ENCODE measurements at regions not wholly inside any gene's neighbourhood (a gene's known extent, or its start where the extent isn't known, plus 50 kb on each side); places are given as distances from the start of the nearest gene placed in this dataset.

DNA sequence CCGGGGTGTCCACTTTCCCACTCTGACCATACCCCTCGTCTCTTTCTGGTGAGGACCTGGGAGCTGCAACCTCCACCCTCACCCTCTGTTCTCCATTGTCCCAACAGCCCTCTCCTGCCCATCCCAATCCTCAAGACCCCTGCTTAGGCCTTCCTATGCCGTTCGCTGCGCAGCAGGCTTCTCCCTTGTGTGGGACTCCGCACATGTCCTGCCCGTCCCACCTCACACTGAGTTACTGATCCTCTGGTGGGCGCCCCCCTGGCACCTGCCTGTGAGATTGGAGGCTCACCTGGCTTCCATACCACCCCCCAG is 119.5 kb upstream of the SNTG2 start:
- DNase-seq (ENCODE audit: low read depth in 2 of 2): no peak

- DNase-seq (ENCODE audit: low read depth in 2 of 2): no peak
These were observed 120.0 kb upstream of the SNTG2 start for GRCh38 chr2:830419-831224.

- no peak for DNase-seq (ENCODE audit: low read depth in 2 of 2)
These were observed 121.6 kb upstream of the SNTG2 start for GRCh38 chr2:829047-829446.

DNA sequence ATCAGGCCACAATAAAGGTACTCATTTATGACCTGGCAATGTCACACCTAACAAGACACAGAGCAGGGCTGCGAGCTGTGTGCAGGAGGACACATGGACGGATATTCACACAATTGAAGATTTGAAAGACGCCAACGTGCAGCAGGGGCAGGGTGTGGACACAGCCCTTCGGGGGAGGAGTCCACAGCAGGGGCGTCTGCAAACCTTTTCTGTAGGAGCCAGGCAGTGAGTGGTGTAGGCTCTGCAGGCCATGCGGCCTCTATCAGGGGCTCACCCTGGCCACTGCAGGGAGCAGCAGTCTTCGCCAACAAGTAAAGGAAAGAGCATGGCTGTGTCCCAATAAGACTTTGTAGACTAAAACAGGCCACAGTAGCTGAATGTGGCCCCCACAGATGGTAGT is 125.7 kb upstream of the SNTG2 start:
- no peak for DNase-seq (ENCODE audit: low read depth in 2 of 2)

- DNase-seq (ENCODE audit: low read depth in 2 of 2): no peak
These were observed 126.1 kb upstream of the SNTG2 start for GRCh38 chr2:824524-824923.

DNA sequence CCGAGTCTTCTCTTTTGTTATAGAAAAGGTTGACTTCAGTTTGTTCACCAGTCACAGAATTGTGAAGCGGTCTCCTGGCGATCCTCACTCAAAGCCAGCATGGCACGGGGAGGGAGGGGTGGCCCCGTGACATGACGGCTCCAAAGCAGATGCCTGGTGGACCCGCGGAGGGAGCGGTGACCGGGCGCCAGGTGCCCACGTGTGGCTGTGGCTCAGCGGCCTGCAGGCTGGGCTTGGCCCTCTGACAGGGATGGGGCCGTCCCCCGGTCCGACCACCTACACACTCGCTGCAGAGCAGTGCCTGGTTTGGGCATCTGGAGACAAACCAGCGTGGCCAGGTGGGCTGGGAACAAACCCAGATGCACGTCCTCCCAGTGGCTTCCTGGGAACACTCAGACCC is 129.1 kb upstream of the SNTG2 start:
- DNase-seq (ENCODE audit: low read depth in 2 of 2): no peak

GRCh38 chr2:819601-820000 is 131.0 kb upstream of the SNTG2 start:
- no peak for DNase-seq (ENCODE audit: low read depth in 2 of 2)

- DNase-seq (ENCODE audit: low read depth in 2 of 2): no peak
These were observed 131.5 kb upstream of the SNTG2 start for GRCh38 chr2:819121-819520.

- DNase-seq (ENCODE audit: low read depth in 2 of 2): no peak
These were observed 133.2 kb upstream of the SNTG2 start for GRCh38 chr2:817336-818015.

DNA sequence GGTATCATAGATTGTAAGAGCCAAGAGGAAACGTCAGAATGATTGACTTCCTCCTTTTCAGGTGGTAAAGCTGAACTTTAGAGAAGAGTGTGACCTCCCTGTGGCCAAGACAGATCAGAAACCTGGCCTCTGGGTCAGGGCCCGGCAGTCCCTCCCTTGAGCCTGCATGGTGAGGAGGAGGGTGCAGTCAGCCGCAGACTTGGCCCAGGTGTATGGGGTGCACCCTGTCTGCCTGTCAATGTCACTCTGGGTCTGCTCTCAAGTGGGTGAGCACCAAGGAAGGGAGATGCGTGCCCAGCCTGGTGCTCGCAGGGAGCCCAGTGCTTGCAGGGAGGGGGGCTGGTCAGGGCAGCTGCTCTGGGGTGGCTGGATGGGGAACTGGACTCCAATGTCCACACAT is 134.4 kb upstream of the SNTG2 start:
- DNase-seq (ENCODE audit: low read depth in 2 of 2): no peak

GRCh38 chr2:810397-810796 is 133.2 kb upstream of the TMEM18 start:
- DNase-seq (ENCODE audit: low read depth in 2 of 2): no peak

- no peak for DNase-seq (ENCODE audit: low read depth in 2 of 2)
These were observed 130.1 kb upstream of the TMEM18 start for GRCh38 chr2:807300-807699.

DNA sequence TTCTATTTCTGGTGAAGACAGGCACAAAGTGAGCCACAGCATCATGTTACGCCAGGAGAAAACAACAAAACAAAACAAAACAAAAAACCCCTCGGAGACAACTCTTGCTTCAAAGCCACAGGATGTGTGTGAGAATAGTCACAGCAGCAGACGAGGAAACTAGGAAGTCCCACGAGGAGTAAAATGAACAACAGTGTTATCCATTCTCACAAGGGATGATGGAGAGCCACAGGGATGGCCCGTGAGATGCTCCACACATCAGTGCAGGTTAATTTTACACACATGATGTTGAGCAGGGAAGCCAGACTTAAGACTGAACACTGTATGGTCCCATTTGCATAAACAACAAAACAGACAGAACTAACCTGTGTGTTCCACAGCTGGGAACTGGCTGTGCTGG is 128.5 kb upstream of the TMEM18 start:
- no peak for DNase-seq (ENCODE audit: low read depth in 2 of 2)

- no peak for DNase-seq (ENCODE audit: low read depth in 2 of 2)
These were observed 120.8 kb upstream of the TMEM18 start for GRCh38 chr2:797993-798392.

DNA sequence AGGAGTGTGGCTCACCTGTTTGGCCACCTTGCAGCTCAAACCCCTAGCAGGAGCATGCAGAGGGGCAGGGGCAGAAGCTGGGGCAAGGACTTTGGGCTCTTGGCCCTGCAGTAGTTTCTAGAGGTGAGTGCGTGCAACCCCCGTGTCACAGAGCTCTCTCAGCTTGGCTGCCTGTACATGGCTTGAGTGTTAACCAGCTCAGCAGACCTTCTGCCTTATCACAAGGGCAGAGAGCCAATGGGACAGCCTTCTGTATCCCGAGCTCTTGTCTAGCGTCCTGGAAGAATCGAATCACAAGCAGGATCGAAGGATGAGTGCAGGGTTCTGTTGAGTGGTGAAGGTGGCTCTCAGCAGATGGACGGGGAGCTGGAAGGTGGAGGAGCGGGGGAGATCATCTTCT is 120.3 kb upstream of the TMEM18 start:
- no peak for DNase-seq (ENCODE audit: low read depth in 2 of 2)

GRCh38 chr2:796141-796985 is 119.2 kb upstream of the TMEM18 start:
- DNase-seq (ENCODE audit: low read depth in 2 of 2): no peak

DNA sequence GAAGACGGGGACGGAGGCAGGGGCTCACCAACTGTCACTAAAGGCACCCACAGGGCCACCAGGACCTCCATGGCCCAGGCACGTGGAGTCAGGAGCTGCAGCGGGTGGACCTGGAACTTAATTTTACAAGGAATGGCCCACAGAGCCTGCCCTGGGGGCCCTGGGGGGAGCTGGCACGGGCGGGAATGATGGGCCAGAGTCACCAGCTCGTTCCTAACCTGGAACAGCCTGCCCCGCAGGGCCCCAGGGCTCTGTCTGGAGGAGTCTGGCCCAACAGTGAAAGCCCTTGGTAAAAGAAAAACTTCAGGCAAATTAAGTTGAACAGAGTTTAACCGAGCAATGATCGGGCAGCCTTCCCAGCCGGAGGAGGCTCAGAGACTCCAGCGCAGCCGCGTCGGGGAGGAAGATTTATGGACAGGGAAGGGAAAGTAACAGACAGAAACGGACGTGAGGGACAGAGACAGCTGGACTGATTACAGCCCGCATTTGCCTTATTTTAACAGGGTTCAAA is 118.4 kb upstream of the TMEM18 start:
- no peak for DNase-seq (ENCODE audit: low read depth in 2 of 2)

GRCh38 chr2:794554-795241 is 117.5 kb upstream of the TMEM18 start:
- no peak for DNase-seq (ENCODE audit: low read depth in 2 of 2)

DNA sequence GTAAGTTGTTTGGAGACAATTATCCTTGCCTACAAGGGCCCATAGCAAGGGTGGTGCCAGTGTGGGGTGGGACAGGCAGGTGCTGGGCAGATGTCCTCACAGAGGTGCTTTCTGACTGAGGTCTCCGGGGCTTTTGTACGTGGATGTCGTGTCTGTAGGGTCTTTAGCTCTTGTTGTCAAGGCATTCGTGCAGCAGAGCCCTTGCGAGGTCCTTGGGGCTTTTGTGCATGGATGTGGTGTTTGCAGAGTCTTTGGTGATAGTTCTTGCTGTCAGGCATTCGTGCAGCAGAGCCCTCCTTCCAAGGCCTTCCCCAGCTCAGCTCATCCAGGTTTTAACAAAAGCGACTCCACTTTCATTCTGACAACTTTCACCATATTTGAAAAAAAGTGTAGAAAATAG is 116.0 kb upstream of the TMEM18 start:
- DNase-seq (ENCODE audit: low read depth in 2 of 2): no peak

DNA sequence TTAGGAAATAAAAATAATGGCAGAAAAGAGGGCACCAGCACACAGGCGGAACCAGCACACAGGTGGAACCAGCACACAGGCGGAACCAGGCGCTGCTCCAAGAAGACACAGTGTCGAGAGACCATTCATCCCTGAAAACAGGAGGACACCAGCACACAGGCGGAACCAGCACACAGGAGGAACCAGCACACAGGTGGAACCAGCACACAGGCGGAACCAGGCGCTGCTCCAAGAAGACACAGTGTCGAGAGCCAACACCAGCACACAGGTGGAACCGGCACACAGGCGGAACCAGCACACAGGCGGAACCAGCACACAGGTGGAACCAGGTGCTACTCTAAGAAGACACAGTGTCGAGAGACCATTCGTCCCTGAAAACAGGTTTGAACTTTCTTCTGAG is 115.5 kb upstream of the TMEM18 start:
- DNase-seq (ENCODE audit: low read depth in 2 of 2): no peak

GRCh38 chr2:790634-791245 is 113.5 kb upstream of the TMEM18 start:
- no peak for DNase-seq (ENCODE audit: low read depth in 2 of 2)

DNA sequence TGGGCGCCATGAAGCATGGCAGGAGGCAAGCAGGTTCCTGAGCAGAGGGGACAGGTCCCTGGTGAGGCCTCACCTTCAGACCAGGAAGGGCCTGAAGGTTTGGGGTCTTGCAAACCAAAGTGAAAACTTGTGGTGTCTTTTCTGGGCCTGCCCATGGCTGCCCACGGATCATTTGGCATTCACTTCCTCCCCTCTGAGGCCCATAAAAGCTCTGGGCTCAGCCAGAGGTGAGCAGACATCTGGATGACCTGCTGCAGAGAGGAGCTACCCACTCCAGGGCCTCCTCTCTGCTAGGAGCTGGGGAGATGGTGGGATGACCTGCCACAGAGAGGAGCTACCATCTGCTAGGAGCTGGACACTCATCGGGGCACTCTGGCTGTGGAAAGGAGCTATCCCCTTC is 112.9 kb upstream of the TMEM18 start:
- DNase-seq (ENCODE audit: low read depth in 2 of 2): no peak
